ENCODE measurements at regions not wholly inside any gene's neighbourhood (a gene's known extent, or its start where the extent isn't known, plus 50 kb on each side); places are given as distances from the start of the nearest gene placed in this dataset.
"Not testable (repeated sequence)": the region's sequence is repeated elsewhere in the genome, so short reads cannot be mapped to it uniquely, and the experiment has no call there.

GRCh38 chr14:82999802-83000201 lies 1466.1 kb upstream of the SEL1L start:
- peak; percentile 47 for DNase-seq (ENCODE audit: low read depth)

GRCh38 chr14:83004456-83005006 lies 1470.9 kb upstream of the SEL1L start:
- TF ChIP-seq MAX (IDR thresholded peaks at IDR 0.05; ENCODE audit: low read depth, low read length) = no peak
- TF ChIP-seq CTCF (IDR thresholded peaks at IDR 0.05; ENCODE audit: low read depth, low read length) = no peak
- TF ChIP-seq POLR2A (IDR thresholded peaks at IDR 0.05; ENCODE audit: extremely low read depth, insufficient read length) = no peak
- TF ChIP-seq MYC (IDR thresholded peaks at IDR 0.05; ENCODE audit: low read depth, low read length) = no peak
- H3K4me3 ChIP-seq (ENCODE audit: low read depth, low read length) = no peak overlapping the region
- DNase-seq (ENCODE audit: low read depth) = no peak

More at GRCh38 chr14:82999802-83000201, 1466.1 kb upstream of the SEL1L start:
- TF ChIP-seq CTCF (IDR thresholded peaks at IDR 0.05; ENCODE audit: low read depth, low read length) (peak; percentile 43), MYC (IDR thresholded peaks at IDR 0.05; ENCODE audit: low read depth, low read length) (no peak), POLR2A (IDR thresholded peaks at IDR 0.05; ENCODE audit: extremely low read depth, insufficient read length) (no peak), MAX (IDR thresholded peaks at IDR 0.05; ENCODE audit: low read depth, low read length) (no peak)
- H3K4me3 ChIP-seq (ENCODE audit: low read depth, low read length) = no peak overlapping the region

- DNase-seq (ENCODE audit: low read depth) = no peak
- H3K4me3 ChIP-seq (ENCODE audit: low read depth, low read length) = no peak overlapping the region
- TF ChIP-seq POLR2A (IDR thresholded peaks at IDR 0.05; ENCODE audit: extremely low read depth, insufficient read length) = no peak
- TF ChIP-seq MAX (IDR thresholded peaks at IDR 0.05; ENCODE audit: low read depth, low read length) = no peak
- TF ChIP-seq MYC (IDR thresholded peaks at IDR 0.05; ENCODE audit: low read depth, low read length) = no peak
- TF ChIP-seq CTCF (IDR thresholded peaks at IDR 0.05; ENCODE audit: low read depth, low read length) = no peak
These were observed 1472.5 kb upstream of the SEL1L start for GRCh38 chr14:83006121-83006670.

GRCh38 chr14:83007052-83007451 lies 1473.4 kb upstream of the SEL1L start:
- not testable (repeated sequence) for H3K4me3 ChIP-seq (ENCODE audit: low read depth, low read length); DNase-seq (ENCODE audit: low read depth)

GRCh38 chr14:83007641-83008225 lies 1474.1 kb upstream of the SEL1L start:
- TF ChIP-seq MAX (IDR thresholded peaks at IDR 0.05; ENCODE audit: low read depth, low read length) = no peak
- TF ChIP-seq MYC (IDR thresholded peaks at IDR 0.05; ENCODE audit: low read depth, low read length) = no peak
- TF ChIP-seq POLR2A (IDR thresholded peaks at IDR 0.05; ENCODE audit: extremely low read depth, insufficient read length) = no peak
- TF ChIP-seq CTCF (IDR thresholded peaks at IDR 0.05; ENCODE audit: low read depth, low read length) = no peak
- no peak for DNase-seq (ENCODE audit: low read depth)
- no peak overlapping the region for H3K4me3 ChIP-seq (ENCODE audit: low read depth, low read length)

GRCh38 chr14:83017296-83017695 lies 1483.6 kb upstream of the SEL1L start:
- TF ChIP-seq POLR2A (IDR thresholded peaks at IDR 0.05; ENCODE audit: extremely low read depth, insufficient read length) (no peak), MYC (IDR thresholded peaks at IDR 0.05; ENCODE audit: low read depth, low read length) (no peak), CTCF (IDR thresholded peaks at IDR 0.05; ENCODE audit: low read depth, low read length) (no peak), MAX (IDR thresholded peaks at IDR 0.05; ENCODE audit: low read depth, low read length) (no peak)
- no peak for DNase-seq (ENCODE audit: low read depth)
- H3K4me3 ChIP-seq (ENCODE audit: low read depth, low read length) = no peak overlapping the region

All from NB4 (cell line).